ENCODE measurements at regions not wholly inside any gene's neighbourhood (a gene's known extent, or its start where the extent isn't known, plus 50 kb on each side); places are given as distances from the start of the nearest gene placed in this dataset.

GRCh38 chr2:128564551-128564950 is 245.9 kb upstream of the HS6ST1 start:
- no peaks in the 10 kb centered on the region for H3K9me3 ChIP-seq (replicated peaks; ENCODE audit: control insufficient read depth, insufficient read depth, low read depth, low read length)
- H3K27ac ChIP-seq (ENCODE audit: extremely low read depth, low read depth, low read length): no peak overlapping the region
- H3K27me3 ChIP-seq (ENCODE audit: control insufficient read depth in 2 of 2, insufficient read depth in 2 of 2, low read length in 2 of 2): peaks cover 0 to 28% of the 10 kb centered on the region in 2 experiments; a peak in 3 of 5 replicates
- no peaks in the 10 kb centered on the region for H3K79me2 ChIP-seq (ENCODE audit: control insufficient read depth, insufficient read depth, low read length)
- WGBS (ENCODE audit: insufficient coverage, low coverage, missing lambda C conversion rate): 0% methylated on average over 6 of the region's 6 CpGs
- no peaks in the 10 kb centered on the region for H3K36me3 ChIP-seq (ENCODE audit: control insufficient read depth, insufficient read depth, low read length)
- FAIRE-seq (no peak), ATAC-seq (no peak), DNase-seq (ENCODE audit: extremely low read depth in 1 of 4, low spot score in 3 of 4) (no peak)
- H3K4me2 ChIP-seq (ENCODE audit: insufficient read depth, low read length): no peak overlapping the region
- no peak overlapping the region for H2AFZ ChIP-seq (ENCODE audit: low read depth, low read length)
- H4K20me1 ChIP-seq (replicated peaks; ENCODE audit: control insufficient read depth, insufficient read depth, low read length): no peaks in the 10 kb centered on the region
- in situ Hi-C loops (cut with MboI) (no loop called here), intact Hi-C loops (cut with micrococcal nuclease) (no loop called here)
- H3K9me1 ChIP-seq (ENCODE audit: control insufficient read depth, insufficient read depth, low read length): no peaks in the 10 kb centered on the region
- no TSS peak for BruUV-seq (replicated peaks)
- no peak overlapping the region for H3K9ac ChIP-seq (ENCODE audit: insufficient read depth in 1 of 2, low read depth in 2 of 2, low read length in 2 of 2)
- ChIA-PET POLR2A (interaction anchor here (0.5 kb wide), 1 partner anchor 1023 kb away, joined by 3 read pairs; no protein-coding TSS in a partner anchor), CTCF (ENCODE audit: low intra/inter-chr PET ratio) (no interaction called here)
- H3K4me1 ChIP-seq (replicated peaks in 1 of 2; ENCODE audit: control insufficient read depth in 2 of 2, insufficient read depth in 2 of 2, low read length in 2 of 2): no peaks in the 10 kb centered on the region
- no peak overlapping the region for H3K4me3 ChIP-seq
- no peak for TF ChIP-seq KAT2B (IDR thresholded peaks at IDR 0.05; ENCODE audit: low read depth, low read length)
- TF ChIP-seq POU5F1 (IDR thresholded peaks at IDR 0.05; ENCODE audit: borderline replicate concordance, low read depth, low read length, partially characterized antibody): no peak
- TF ChIP-seq CC2D1A (IDR thresholded peaks at IDR 0.05): no peak
- TF ChIP-seq FIP1L1 (IDR thresholded peaks at IDR 0.05; ENCODE audit: low read depth, low read length, poor library complexity, severe bottlenecking): no peak
- TF ChIP-seq, protein P1, sequence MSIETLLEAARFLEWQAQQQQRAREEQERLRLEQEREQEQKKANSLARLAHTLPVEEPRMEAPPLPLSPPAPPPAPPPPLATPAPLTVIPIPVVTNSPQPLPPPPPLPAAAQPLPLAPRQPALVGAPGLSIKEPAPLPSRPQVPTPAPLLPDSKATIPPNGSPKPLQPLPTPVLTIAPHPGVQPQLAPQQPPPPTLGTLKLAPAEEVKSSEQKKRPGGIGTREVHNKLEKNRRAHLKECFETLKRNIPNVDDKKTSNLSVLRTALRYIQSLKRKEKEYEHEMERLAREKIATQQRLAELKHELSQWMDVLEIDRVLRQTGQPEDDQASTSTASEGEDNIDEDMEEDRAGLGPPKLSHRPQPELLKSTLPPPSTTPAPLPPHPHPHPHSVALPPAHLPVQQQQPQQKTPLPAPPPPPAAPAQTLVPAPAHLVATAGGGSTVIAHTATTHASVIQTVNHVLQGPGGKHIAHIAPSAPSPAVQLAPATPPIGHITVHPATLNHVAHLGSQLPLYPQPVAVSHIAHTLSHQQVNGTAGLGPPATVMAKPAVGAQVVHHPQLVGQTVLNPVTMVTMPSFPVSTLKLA (conservative IDR thresholded peaks at IDR 0.05): no peak
- no peak for TF ChIP-seq THRA (IDR thresholded peaks at IDR 0.05)
- TF ChIP-seq SRF (CRISPR knock-in tag; IDR thresholded peaks at IDR 0.05): no peak
- no peak for TF ChIP-seq BRF2 (IDR thresholded peaks at IDR 0.05; ENCODE audit: borderline replicate concordance, insufficient read depth, insufficient read length)
- TF ChIP-seq KHSRP (IDR thresholded peaks at IDR 0.05): no peak
- no peak for TF ChIP-seq HCFC1 (IDR thresholded peaks at IDR 0.05; ENCODE audit: low read depth, low read length)
- no peak for TF ChIP-seq ILK (tag; IDR thresholded peaks at IDR 0.05; ENCODE audit: borderline replicate concordance, low read depth)
- TF ChIP-seq FOXO4 (CRISPR knock-in tag; IDR thresholded peaks at IDR 0.05): no peak
- TF ChIP-seq PCBP2 (IDR thresholded peaks at IDR 0.05; ENCODE audit: low read depth, low read length, poor library complexity, severe bottlenecking): no peak
- no peak for TF ChIP-seq SNAPC5 (CRISPR knock-in tag; IDR thresholded peaks at IDR 0.05)
